A549 (cell line): ENCODE measurements at regions not wholly inside any gene's neighbourhood (a gene's known extent, or its start where the extent isn't known, plus 50 kb on each side); places are given as distances from the start of the nearest gene placed in this dataset.

Source experiments
- CEBPB ChIP-seq, 2 experiments: fragments of >200 bp in 1 of 2; sonication (Bioruptor Twin) in 1 of 2; formaldehyde crosslinking in 1 of 2; IDR thresholded peaks; 2 replicates each; pipeline ENCODE4 v1.6.1; 2012 to 2016
- TF ChIP-seq, protein P1 (sequence below): fragments of >200 bp; sonication (Bioruptor Twin); formaldehyde crosslinking; IDR thresholded peaks from 3 replicates; pipeline ENCODE4 v1.5.1; 2016
- TF ChIP-seq, protein P2 (sequence below): fragments of 200-600 bp; sonication (generic); IDR thresholded peaks from 2 replicates; pipeline ENCODE4 v1.6.1; 2016; ENCODE audit warnings: antibody characterized with exemption, mild to moderate bottlenecking, moderate library complexity

DNA sequence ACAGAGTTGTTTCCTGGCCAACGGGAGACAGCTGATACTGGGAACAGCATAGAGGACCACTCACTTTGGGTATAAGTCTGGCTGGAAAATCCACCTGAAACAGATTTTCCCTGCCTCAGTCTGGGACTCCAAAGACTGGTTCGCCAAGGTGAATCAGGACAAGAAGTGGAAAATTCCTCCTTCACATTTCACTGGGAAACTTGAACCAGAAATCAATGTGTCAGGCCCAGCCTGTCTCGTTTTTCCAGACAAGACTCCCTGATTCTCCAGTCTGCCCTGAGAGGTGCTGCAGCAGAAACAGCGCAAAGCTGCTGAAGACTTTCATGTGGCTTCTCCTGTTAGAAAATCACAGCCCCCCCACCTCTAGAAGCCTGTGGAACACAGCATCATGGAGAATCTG, 269.8 kb downstream of the OPA1 start:
- TF ChIP-seq, protein P1, sequence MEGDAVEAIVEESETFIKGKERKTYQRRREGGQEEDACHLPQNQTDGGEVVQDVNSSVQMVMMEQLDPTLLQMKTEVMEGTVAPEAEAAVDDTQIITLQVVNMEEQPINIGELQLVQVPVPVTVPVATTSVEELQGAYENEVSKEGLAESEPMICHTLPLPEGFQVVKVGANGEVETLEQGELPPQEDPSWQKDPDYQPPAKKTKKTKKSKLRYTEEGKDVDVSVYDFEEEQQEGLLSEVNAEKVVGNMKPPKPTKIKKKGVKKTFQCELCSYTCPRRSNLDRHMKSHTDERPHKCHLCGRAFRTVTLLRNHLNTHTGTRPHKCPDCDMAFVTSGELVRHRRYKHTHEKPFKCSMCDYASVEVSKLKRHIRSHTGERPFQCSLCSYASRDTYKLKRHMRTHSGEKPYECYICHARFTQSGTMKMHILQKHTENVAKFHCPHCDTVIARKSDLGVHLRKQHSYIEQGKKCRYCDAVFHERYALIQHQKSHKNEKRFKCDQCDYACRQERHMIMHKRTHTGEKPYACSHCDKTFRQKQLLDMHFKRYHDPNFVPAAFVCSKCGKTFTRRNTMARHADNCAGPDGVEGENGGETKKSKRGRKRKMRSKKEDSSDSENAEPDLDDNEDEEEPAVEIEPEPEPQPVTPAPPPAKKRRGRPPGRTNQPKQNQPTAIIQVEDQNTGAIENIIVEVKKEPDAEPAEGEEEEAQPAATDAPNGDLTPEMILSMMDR, result no peak
- TF ChIP-seq, protein P2, sequence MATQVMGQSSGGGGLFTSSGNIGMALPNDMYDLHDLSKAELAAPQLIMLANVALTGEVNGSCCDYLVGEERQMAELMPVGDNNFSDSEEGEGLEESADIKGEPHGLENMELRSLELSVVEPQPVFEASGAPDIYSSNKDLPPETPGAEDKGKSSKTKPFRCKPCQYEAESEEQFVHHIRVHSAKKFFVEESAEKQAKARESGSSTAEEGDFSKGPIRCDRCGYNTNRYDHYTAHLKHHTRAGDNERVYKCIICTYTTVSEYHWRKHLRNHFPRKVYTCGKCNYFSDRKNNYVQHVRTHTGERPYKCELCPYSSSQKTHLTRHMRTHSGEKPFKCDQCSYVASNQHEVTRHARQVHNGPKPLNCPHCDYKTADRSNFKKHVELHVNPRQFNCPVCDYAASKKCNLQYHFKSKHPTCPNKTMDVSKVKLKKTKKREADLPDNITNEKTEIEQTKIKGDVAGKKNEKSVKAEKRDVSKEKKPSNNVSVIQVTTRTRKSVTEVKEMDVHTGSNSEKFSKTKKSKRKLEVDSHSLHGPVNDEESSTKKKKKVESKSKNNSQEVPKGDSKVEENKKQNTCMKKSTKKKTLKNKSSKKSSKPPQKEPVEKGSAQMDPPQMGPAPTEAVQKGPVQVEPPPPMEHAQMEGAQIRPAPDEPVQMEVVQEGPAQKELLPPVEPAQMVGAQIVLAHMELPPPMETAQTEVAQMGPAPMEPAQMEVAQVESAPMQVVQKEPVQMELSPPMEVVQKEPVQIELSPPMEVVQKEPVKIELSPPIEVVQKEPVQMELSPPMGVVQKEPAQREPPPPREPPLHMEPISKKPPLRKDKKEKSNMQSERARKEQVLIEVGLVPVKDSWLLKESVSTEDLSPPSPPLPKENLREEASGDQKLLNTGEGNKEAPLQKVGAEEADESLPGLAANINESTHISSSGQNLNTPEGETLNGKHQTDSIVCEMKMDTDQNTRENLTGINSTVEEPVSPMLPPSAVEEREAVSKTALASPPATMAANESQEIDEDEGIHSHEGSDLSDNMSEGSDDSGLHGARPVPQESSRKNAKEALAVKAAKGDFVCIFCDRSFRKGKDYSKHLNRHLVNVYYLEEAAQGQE, result no peak
- TF ChIP-seq CEBPB (IDR thresholded peaks at IDR 0.05), result no peak
